BJ (cell line): ENCODE measurements at regions not wholly inside any gene's neighbourhood (a gene's known extent, or its start where the extent isn't known, plus 50 kb on each side); places are given as distances from the start of the nearest gene placed in this dataset.

Experiments used
- CTCF ChIA-PET: fragments of 350-600 bp; formaldehyde crosslinking; extraction: SDS; loops from one replicate; lab custom pipeline; 2021; ENCODE audit warnings: antibody characterized with exemption, inconsistent platforms; lab: Yijun Ruan, JAX
- POLR2A ChIA-PET: fragments of 300-600 bp; sonication (Branson Sonifier 250); formaldehyde crosslinking; extraction: SDS; loops from one replicate; lab custom pipeline; 2021; ENCODE audit warnings: antibody characterized with exemption; lab: Charles Lee
- DNase-seq: peaks from one replicate; pipeline ENCODE4 v3.0.0-alpha.2; 2011; ENCODE audit warnings: low read depth
- H3K27me3 ChIP-seq: 2 replicates; pipeline ENCODE4 v1.6.0; 2011; ENCODE audit warnings: low read length; ENCODE audit not compliant: control insufficient read depth, insufficient read depth
- H3K36me3 ChIP-seq: 2 replicates; pipeline ENCODE4 v1.5.1; 2011; ENCODE audit warnings: low read length; ENCODE audit not compliant: control insufficient read depth, insufficient read depth
- H3K4me3 ChIP-seq: 2 replicates; pipeline ENCODE4 v1.5.1; 2011; ENCODE audit warnings: low read depth, mild to moderate bottlenecking, control low read depth, low read length
- TF ChIP-seq, protein P1 (sequence below): IDR thresholded peaks from 2 replicates; pipeline ENCODE4 v1.5.1; 2011; ENCODE audit warnings: low read depth, mild to moderate bottlenecking, control low read depth, inconsistent platforms, low read length, moderate library complexity; ENCODE audit not compliant: insufficient read depth

DNA sequence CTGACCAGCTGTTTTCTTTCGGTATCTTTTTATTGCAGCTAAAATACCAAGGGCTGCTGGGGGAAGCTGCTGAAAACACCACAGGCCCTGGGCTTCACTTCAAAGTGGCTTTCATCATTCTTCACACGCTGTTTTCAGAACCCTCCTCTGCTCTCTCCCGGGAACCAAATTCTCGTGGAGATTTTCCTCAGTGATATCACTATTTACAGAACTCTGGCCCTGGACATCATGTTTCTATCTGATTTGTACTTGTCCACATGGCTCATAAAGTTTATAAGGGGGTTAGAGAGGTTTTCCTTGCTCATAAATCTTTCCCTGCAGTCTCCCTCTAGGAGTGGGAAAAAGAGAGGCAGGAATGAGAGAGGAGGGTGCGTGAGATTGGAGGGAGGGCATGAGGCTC lies 177.4 kb upstream of the NPVF start:
- ChIA-PET POLR2A (no interaction called here), CTCF (interaction anchor here (0.6 kb wide), 1 partner anchor 70 kb away, joined by 3 read pairs; no protein-coding TSS in a partner anchor)
- DNase-seq, result no peak
- Histone ChIP-seq H3K27me3 (no peaks in the 10 kb centered on the region), H3K4me3 (no peak overlapping the region), H3K36me3 (no peaks in the 10 kb centered on the region)
- TF ChIP-seq, protein P1, sequence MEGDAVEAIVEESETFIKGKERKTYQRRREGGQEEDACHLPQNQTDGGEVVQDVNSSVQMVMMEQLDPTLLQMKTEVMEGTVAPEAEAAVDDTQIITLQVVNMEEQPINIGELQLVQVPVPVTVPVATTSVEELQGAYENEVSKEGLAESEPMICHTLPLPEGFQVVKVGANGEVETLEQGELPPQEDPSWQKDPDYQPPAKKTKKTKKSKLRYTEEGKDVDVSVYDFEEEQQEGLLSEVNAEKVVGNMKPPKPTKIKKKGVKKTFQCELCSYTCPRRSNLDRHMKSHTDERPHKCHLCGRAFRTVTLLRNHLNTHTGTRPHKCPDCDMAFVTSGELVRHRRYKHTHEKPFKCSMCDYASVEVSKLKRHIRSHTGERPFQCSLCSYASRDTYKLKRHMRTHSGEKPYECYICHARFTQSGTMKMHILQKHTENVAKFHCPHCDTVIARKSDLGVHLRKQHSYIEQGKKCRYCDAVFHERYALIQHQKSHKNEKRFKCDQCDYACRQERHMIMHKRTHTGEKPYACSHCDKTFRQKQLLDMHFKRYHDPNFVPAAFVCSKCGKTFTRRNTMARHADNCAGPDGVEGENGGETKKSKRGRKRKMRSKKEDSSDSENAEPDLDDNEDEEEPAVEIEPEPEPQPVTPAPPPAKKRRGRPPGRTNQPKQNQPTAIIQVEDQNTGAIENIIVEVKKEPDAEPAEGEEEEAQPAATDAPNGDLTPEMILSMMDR, result no peak

DNA sequence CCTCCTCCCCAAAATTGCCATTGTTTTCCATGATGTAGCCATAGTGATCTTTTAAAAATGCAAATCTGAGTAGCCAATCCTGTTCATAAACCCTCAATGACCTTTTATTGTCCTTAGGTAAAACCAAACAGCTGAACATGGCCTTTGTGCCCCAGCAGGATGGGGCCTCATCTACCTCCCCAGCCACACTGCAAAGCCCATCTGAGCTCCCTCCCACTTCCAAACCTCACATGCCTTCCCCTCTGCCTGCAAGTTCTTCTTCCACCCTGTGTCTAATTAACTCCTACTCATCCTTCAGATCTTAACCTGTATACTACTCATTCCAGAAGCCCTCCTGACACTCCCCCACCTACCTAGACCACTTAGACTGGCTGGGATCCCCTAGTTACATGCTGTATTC lies 178.8 kb upstream of the NPVF start:
- ChIA-PET CTCF (no interaction called here), POLR2A (no interaction called here)
- Histone ChIP-seq H3K27me3 (no peaks in the 10 kb centered on the region), H3K4me3 (no peak overlapping the region), H3K36me3 (no peaks in the 10 kb centered on the region)
- no peak for DNase-seq
- TF ChIP-seq, protein P1, result no peak

DNA sequence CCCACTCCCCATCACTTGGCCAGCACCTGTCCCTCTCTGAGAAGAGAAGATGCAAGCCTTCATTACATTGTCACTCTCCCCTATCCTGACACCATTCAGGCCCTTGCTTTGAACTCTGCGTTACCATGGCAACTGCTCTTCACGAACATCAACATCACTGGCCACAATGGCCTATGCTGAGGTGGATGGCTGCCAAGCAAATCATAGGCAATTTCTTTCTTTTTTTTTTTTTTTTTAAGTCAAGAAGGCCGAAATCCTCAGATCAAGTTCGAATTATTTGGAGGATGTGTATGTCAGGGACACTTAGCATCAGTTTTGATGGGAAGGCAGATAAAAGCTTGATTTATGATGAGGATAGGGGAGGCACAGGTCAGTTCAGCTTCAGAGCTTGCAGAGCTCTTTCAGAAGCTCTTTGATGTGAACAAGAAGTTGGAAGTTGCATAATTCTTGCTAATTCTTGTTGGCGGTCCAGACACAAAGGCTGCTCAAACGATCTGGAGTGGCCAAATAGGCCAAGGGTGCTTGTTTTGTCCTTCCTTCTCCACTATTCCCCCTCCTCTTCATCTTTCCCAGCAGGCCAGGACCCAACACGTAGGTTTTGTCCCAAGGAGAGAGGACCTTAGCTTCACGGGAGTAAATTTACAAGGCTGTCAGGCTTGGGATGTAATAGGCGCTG lies 179.9 kb upstream of the NPVF start:
- Histone ChIP-seq H3K36me3 (no peaks in the 10 kb centered on the region), H3K4me3 (no peak overlapping the region), H3K27me3 (no peaks in the 10 kb centered on the region)
- TF ChIP-seq, protein P1, result no peak
- CTCF ChIA-PET, result no interaction called here
- DNase-seq, result no peak
- POLR2A ChIA-PET, result no interaction called here

DNA sequence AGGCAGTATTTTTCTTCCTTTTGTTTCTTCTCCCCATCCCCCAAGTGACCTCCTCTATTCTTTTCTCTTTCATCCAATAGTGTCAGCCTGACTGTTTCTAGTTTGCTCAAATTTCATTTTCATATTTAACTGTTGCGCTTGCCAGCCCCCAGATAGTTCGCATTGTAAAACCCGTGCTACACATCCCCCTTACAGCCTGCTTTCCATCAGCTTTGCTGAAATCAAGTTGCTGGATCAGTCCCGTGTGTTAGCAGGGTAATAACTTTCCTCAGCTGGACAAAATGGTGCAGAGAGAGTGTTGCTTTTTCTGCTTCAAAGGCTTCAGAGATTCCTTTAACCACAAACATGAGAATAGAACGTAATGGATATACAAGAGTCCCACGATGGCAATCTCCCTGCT lies 180.6 kb upstream of the NPVF start:
- no peak for DNase-seq
- TF ChIP-seq, protein P1, result no peak
- ChIA-PET POLR2A (no interaction called here), CTCF (no interaction called here)
- no peaks in the 10 kb centered on the region for H3K36me3 ChIP-seq
- H3K27me3 ChIP-seq, result no peaks in the 10 kb centered on the region
- no peak overlapping the region for H3K4me3 ChIP-seq

DNA sequence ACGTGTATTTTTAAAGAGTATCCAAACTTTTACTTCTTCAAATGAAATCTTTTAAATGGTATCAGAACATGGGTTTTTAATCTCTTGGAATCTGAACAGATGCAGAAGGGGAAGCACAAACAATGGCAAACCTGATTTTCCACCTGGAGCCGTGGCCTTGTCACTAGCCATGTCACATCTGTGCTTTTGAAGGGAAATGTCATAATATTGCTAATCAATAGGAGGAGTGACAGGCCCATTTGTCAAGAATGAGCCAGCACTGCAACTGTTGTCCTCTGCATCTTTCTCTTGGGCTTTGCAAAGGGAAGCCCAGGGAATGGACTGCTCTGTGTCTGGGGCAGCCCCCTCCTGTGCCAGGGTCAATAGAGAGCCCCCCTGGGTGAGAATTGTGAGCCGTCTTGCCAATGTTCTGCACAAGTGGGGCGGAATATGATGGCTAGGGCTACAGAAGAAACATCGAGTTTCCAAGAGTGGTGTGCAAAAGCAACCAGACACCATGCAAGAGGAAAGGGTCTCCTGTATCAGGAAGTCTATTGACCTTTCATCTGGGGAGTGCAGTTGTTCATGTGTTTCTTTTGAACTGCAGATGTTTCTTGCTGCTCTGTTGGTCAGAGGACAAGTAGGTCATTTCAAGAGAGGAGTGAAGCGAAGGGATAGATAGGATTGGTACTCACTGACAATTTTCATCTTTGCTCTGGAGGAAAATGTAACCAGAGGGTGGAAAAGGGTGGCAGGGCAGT lies 181.8 kb upstream of the NPVF start:
- TF ChIP-seq, protein P1, result no peak
- Histone ChIP-seq H3K4me3 (no peak overlapping the region), H3K27me3 (no peaks in the 10 kb centered on the region), H3K36me3 (no peaks in the 10 kb centered on the region)
- POLR2A ChIA-PET, result no interaction called here
- CTCF ChIA-PET, result no interaction called here
- no peak for DNase-seq
